Heart left ventricle (tissue), 16 donors: ENCODE measurements at regions not wholly inside any gene's neighbourhood (a gene's known extent, or its start where the extent isn't known, plus 50 kb on each side); places are given as distances from the start of the nearest gene placed in this dataset.

Experiments used
- ATAC-seq, 4 donors: fragments of 200-7000 bp; cut with Tn5 transposase; one replicate each; pipeline ENCODE4 v1.9.1; 2020 to 2022; ENCODE audit warnings: moderate library complexity in 4 of 4, mild to moderate bottlenecking in 3 of 4, moderate number of reproducible peaks in 1 of 4
- DNase-seq, 5 donors: peaks; one replicate each; pipeline ENCODE4 v3.0.0-alpha.2; 2020
- H3K27ac ChIP-seq, 12 donors: fragments of 200-600 bp; sonication (generic) in 4 of 12; one replicate each; pipeline versions ENCODE4 v1.5.0 to v1.8.0; 2016 to 2022; ENCODE audit warnings: mild to moderate bottlenecking in 2 of 12
- H3K27me3 ChIP-seq, 9 donors: fragments of 200-600 bp; sonication (generic) in 2 of 9; one replicate each; pipeline versions ENCODE4 v1.5.1 to v1.8.0; 2016 to 2022; ENCODE audit warnings: mild to moderate bottlenecking in 3 of 9
- H3K36me3 ChIP-seq, 9 donors: fragments of 200-600 bp; sonication (generic) in 2 of 9; one replicate each; pipeline versions ENCODE4 v1.5.0 to v1.8.0; 2018 to 2022; ENCODE audit warnings: mild to moderate bottlenecking in 2 of 9
- H3K4me1 ChIP-seq, 12 donors: fragments of 200-600 bp; sonication (generic) in 4 of 12; one replicate each; pipeline versions ENCODE4 v1.5.0 to v1.8.0; 2016 to 2022; ENCODE audit warnings: mild to moderate bottlenecking in 3 of 12
- H3K4me3 ChIP-seq, 12 donors: fragments of 200-600 bp; sonication (generic) in 4 of 12; one replicate each; pipeline versions ENCODE4 v1.5.0 to v1.8.0; 2017 to 2022; ENCODE audit warnings: mild to moderate bottlenecking in 9 of 12, moderate library complexity in 4 of 12
- H3K9me3 ChIP-seq, 12 donors: fragments of 200-600 bp; sonication (generic) in 4 of 12; one replicate each; pipeline versions ENCODE4 v1.5.0 to v1.8.0; 2016 to 2022; ENCODE audit warnings: mild to moderate bottlenecking in 1 of 12
- POLR2A ChIP-seq, 2 donors: fragments of 450-650 bp; IDR thresholded peaks; one replicate each; pipeline ENCODE4 v1.6.1; 2017; ENCODE audit warnings: antibody characterized with exemption in 2 of 2, mild to moderate bottlenecking in 2 of 2, moderate library complexity in 2 of 2
- WGBS, 4 donors: extraction: QIAGEN DNeasy Blood & Tissue Kit in 2 of 4; methylation state at CpG; one replicate each; pipeline versions ENCODE4 v1.1.5 to v1.1.7; 2013 to 2018; 5-methylcytosine and 5-hydroxymethylcytosine counted together
- intact Hi-C, 10 donors: fragments of 100-400 bp; cut with DNase I; formaldehyde crosslinking; loops; one replicate each; pipeline versions ENCODE4 v1.11.1 to v1.14.2; 2022
- TF ChIP-seq, protein P1 (sequence below), 12 donors: fragments of 200-600 bp; sonication (generic) in 4 of 12; IDR thresholded peaks; one replicate each; pipeline versions ENCODE4 v1.5.0 to v1.8.0; 2018 to 2022; ENCODE audit warnings: antibody characterized with exemption in 12 of 12, mild to moderate bottlenecking in 5 of 12
- donor health status: ischemic (EF 13 %, LVEDD 7.1; RV severe dilation, severe dysfunction).
- donor health status: healthy with polysubstance abuse.
- donor health status: DM: no; HTN: yes; CAD: no.
- donor health status: DM: no; HTN: no; CAD: no.
- donor health status: ischemic (EF 25% LVEDD 6.9; RV normal size, moderate dysfunction).
- donor health status: ischemic (EF 25% LVEDD 5.7; RV mildly dilated, moderate dysfunction).
- donor health status: healthy.
- donor health status: DM: yes; HTN: yes; CAD: no.
- donor health status: ischemic (EF 35%, LVEDD 5.7; RV mildly dilated, moderate dysfunction).
- donor health status: nonischemic (EF 11% LVEDD 7.7; RV severe dilation, severe dysfunction).
- donor health status: DM: yes; HTN: yes; CAD: no.
- donor health status: PGD.
- donor health status: ischemic (EF 29% LVEDD 5.4; RV normal size, mild dysfunction).
- donor health status: nonischemic (EF 23%, LVEDD 6.1; RV moderate dilation, normal function).

DNA sequence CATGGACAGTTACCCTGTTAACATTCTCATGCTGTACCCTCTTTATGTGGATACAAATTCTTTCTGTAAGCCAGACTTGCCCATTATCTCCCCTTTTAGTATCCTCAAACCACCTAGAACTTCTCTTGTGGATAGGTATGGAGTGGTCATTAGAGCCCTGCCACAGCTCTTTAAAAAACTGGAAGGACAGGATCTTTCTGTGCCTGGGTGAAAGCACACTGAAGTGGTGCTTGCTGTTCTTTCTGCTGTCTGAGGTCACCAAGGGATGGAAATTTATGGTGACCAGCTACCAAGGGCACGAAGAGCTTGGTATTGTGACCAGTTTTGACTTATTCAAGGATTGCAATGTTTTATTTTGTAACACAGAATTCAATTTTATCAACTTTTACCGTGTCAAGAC is 344.2 kb downstream of the CBLL2 start:
- no peaks in the 10 kb centered on the region for H3K27me3 ChIP-seq
- intact Hi-C loops, result no loop called here
- ATAC-seq (no peak), DNase-seq (no peak)
- no peak overlapping the region for H3K27ac ChIP-seq
- 45 to 88% (median 70%) methylated on average over 2 of the region's 2 CpGs for WGBS, 4 donors
- H3K9me3 ChIP-seq, result no peaks in the 10 kb centered on the region
- no peaks in the 10 kb centered on the region for H3K4me1 ChIP-seq
- TF ChIP-seq POLR2A (IDR thresholded peaks at IDR 0.05), result no peak
- TF ChIP-seq, protein P1, sequence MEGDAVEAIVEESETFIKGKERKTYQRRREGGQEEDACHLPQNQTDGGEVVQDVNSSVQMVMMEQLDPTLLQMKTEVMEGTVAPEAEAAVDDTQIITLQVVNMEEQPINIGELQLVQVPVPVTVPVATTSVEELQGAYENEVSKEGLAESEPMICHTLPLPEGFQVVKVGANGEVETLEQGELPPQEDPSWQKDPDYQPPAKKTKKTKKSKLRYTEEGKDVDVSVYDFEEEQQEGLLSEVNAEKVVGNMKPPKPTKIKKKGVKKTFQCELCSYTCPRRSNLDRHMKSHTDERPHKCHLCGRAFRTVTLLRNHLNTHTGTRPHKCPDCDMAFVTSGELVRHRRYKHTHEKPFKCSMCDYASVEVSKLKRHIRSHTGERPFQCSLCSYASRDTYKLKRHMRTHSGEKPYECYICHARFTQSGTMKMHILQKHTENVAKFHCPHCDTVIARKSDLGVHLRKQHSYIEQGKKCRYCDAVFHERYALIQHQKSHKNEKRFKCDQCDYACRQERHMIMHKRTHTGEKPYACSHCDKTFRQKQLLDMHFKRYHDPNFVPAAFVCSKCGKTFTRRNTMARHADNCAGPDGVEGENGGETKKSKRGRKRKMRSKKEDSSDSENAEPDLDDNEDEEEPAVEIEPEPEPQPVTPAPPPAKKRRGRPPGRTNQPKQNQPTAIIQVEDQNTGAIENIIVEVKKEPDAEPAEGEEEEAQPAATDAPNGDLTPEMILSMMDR (IDR thresholded peaks at IDR 0.05), result no peak
- H3K36me3 ChIP-seq, result no peaks in the 10 kb centered on the region
- no peak overlapping the region for H3K4me3 ChIP-seq

DNA sequence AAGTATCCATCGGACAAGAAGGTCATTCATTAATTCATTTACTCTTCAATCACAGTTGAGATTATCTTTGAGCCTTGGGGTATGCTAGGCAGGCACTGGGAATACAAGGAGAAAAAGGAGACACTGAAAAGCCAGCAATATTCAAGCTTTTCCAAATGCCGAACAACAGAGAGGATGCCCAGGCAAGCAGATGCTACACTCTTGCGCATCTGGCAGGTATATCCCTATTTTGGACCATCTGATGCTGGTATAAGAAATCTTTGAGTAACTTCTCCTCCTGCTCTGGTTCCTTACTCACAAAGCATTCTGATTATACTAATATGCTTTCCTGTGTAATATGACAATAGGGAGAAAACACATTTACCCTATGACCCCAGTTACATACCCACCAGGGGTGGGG is 354.9 kb downstream of the CBLL2 start:
- no peak for ATAC-seq
- TF ChIP-seq POLR2A (IDR thresholded peaks at IDR 0.05), result no peak
- TF ChIP-seq, protein P1 (IDR thresholded peaks at IDR 0.05), result no peak
- Histone ChIP-seq H3K27ac (peak overlapping the region in 6 of 12 donors; percentile 29 to 60 (median 42)), H3K36me3 (no peaks in the 10 kb centered on the region), H3K9me3 (no peaks in the 10 kb centered on the region), H3K4me3 (no peak overlapping the region), H3K4me1 (peaks cover 0 to 4% (median 0%) of the 10 kb centered on the region in 12 donors), H3K27me3 (no peaks in the 10 kb centered on the region)
- 55 to 98% (median 67%) methylated on average over 3 of the region's 3 CpGs for WGBS, 4 donors
- no peak for DNase-seq
- intact Hi-C loops, result no loop called here

DNA sequence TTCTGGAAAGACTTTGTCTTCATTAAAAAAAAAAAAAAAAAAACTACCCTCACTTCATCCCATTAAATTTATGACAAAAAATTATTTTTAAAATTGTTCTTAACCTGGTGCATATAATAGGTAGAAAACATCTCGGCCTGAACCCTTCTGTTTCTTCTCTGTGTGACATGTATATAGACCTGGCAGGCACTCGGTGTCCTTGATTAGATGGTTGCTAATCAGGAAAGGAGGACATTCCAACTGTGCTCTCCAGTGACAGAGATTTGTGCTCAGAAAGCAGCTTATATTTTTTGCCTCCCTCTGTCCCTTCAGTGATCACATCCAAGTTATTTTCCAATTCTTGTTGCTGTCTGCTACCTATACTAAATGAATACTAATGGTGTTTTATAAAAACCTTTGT is 355.6 kb downstream of the CBLL2 start:
- no peaks in the 10 kb centered on the region for H3K36me3 ChIP-seq
- H3K9me3 ChIP-seq, result no peaks in the 10 kb centered on the region
- WGBS, 4 donors, result 24 to 34% (median 31%) methylated on average over 2 of the region's 2 CpGs
- ATAC-seq (peak; percentile 82 to 89 (median 84)), DNase-seq (peak in 2 of 5 donors; percentile 26 to 30)
- intact Hi-C loops, result no loop called here
- H3K4me3 ChIP-seq, result no peak overlapping the region
- TF ChIP-seq, protein P1 (IDR thresholded peaks at IDR 0.05), result no peak
- no peaks in the 10 kb centered on the region for H3K27me3 ChIP-seq
- H3K4me1 ChIP-seq, result peaks cover 0 to 4% (median 0%) of the 10 kb centered on the region in 12 donors
- H3K27ac ChIP-seq, result peak overlapping the region in 6 of 12 donors; percentile 29 to 73 (median 42)

DNA sequence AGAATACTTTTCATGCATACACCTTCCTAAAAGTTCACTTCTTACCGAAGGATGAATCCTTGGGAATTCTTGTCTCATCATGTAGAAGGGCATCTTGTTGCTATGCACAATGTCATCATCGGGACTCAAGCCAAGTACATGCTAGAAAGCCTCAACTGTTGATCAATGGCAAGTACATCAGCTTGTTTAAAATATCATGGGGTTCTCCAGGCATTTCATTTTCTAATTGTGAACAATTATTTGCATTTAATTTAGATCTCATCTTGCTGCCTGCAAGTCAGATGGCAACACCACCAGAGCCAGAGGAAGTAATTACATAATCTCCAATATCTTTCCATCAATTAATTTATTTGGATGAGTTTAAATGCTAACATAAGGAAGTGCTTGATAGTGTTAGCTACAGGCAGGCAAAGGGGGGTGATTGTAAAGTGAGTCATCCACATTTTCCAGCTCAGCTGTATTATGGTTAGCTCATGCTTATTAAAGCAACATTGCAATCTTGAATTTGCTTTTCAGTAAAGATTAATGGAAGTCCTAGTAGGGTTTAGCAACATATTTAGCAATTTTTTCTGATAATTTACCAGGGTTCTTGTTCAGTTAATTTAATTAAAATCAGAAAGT is 356.5 kb downstream of the CBLL2 start:
- Histone ChIP-seq H3K4me1 (peaks cover 0 to 4% (median 0%) of the 10 kb centered on the region in 12 donors), H3K27ac (peak overlapping the region in 3 of 12 donors; percentile 38 to 73 (median 60)), H3K9me3 (no peaks in the 10 kb centered on the region), H3K36me3 (no peaks in the 10 kb centered on the region), H3K27me3 (peaks cover 0 to 4% (median 0%) of the 10 kb centered on the region in 9 donors), H3K4me3 (no peak overlapping the region)
- no peak for DNase-seq
- peak in 1 of 4 donors; percentile 73 for ATAC-seq
- WGBS, 4 donors, result 52 to 69% (median 61%) methylated on average over 2 of the region's 2 CpGs
- intact Hi-C loops, result no loop called here
- TF ChIP-seq, protein P1 (IDR thresholded peaks at IDR 0.05), result no peak
- TF ChIP-seq POLR2A (IDR thresholded peaks at IDR 0.05), result no peak
